HepG2 (cell line): ENCODE measurements at regions not wholly inside any gene's neighbourhood (a gene's known extent, or its start where the extent isn't known, plus 50 kb on each side); places are given as distances from the start of the nearest gene placed in this dataset.

ENCODE experiments used
- AGO1 ChIP-seq: fragments of 200-400 bp; formaldehyde crosslinking; IDR thresholded peaks from 2 replicates; pipeline ENCODE4 v1.6.1; 2017; ENCODE audit warnings: mild to moderate bottlenecking, low read depth, low read length, moderate library complexity; ENCODE audit not compliant: poor library complexity, severe bottlenecking
- ARID2 ChIP-seq: sonication (generic); formaldehyde crosslinking; IDR thresholded peaks from 2 replicates; pipeline ENCODE4 v1.8.1; 2022; ENCODE audit warnings: mild to moderate bottlenecking, missing genetic modification reagents, borderline replicate concordance
- ARNT ChIP-seq: fragments of 450-650 bp; IDR thresholded peaks from 2 replicates; pipeline ENCODE4 v1.6.1; 2017
- ELF4 ChIP-seq: sonication (generic); formaldehyde crosslinking; IDR thresholded peaks from 2 replicates; pipeline ENCODE4 v1.5.0; 2020; ENCODE audit warnings: missing genetic modification reagents, mild to moderate bottlenecking, moderate library complexity, borderline replicate concordance
- HNRNPLL ChIP-seq: fragments of 200-400 bp; formaldehyde crosslinking; IDR thresholded peaks from 2 replicates; pipeline ENCODE4 v1.6.1; 2017; ENCODE audit warnings: mild to moderate bottlenecking, low read depth, low read length; ENCODE audit not compliant: poor library complexity, severe bottlenecking
- RAD21 ChIP-seq: fragments of 450-650 bp; formaldehyde crosslinking; IDR thresholded peaks from 2 replicates; pipeline ENCODE4 v1.5.0; 2020; ENCODE audit warnings: mild to moderate bottlenecking
- SIN3B ChIP-seq: fragments of 150-350 bp; IDR thresholded peaks from 2 replicates; pipeline ENCODE4 v1.6.1; 2014; ENCODE audit warnings: low read length
- SRSF1 ChIP-seq: fragments of 200-400 bp; formaldehyde crosslinking; optimal IDR thresholded peaks from 2 replicates; pipeline ENCODE3; 2017; ENCODE audit warnings: mild to moderate bottlenecking, low read depth, low read length, moderate library complexity
- TCF7 ChIP-seq: sonication (generic); IDR thresholded peaks from 2 replicates; pipeline ENCODE4 v1.6.1; 2016; ENCODE audit warnings: antibody characterized with exemption, low read depth
- ZFX ChIP-seq: sonication (generic); formaldehyde crosslinking; IDR thresholded peaks from 2 replicates; pipeline ENCODE4 v1.4.0; 2020; ENCODE audit warnings: mild to moderate bottlenecking, low read depth, missing genetic modification reagents, moderate library complexity
- ZNF180 ChIP-seq: sonication (generic); formaldehyde crosslinking; IDR thresholded peaks from 2 replicates; pipeline ENCODE4 v1.4.0; 2020; ENCODE audit warnings: low read depth, missing genetic modification reagents, borderline replicate concordance
- ZNF343 ChIP-seq: sonication (generic); formaldehyde crosslinking; IDR thresholded peaks from 2 replicates; pipeline ENCODE4 v1.4.0; 2020; ENCODE audit warnings: mild to moderate bottlenecking, missing genetic modification reagents
- ZNF569 ChIP-seq: sonication (generic); formaldehyde crosslinking; IDR thresholded peaks from 2 replicates; pipeline ENCODE4 v1.5.0; 2020; ENCODE audit warnings: mild to moderate bottlenecking, missing genetic modification reagents, moderate library complexity, borderline replicate concordance
- ZNF850 ChIP-seq: sonication (generic); formaldehyde crosslinking; conservative IDR thresholded peaks from 2 replicates; pipeline ENCODE4 v1.9.0; 2021; ENCODE audit warnings: mild to moderate bottlenecking, missing genetic modification reagents
- ZZZ3 ChIP-seq: sonication (generic); formaldehyde crosslinking; IDR thresholded peaks from 2 replicates; pipeline ENCODE4 v1.4.0; 2020; ENCODE audit warnings: missing genetic modification reagents, mild to moderate bottlenecking, borderline replicate concordance
- TF ChIP-seq, protein P1 (sequence below): sonication (generic); formaldehyde crosslinking; IDR thresholded peaks from 2 replicates; pipeline ENCODE4 v1.4.0; 2020; ENCODE audit warnings: missing genetic modification reagents
- TF ChIP-seq, protein P2 (sequence below): IDR thresholded peaks from 2 replicates; pipeline ENCODE4 v1.6.1; 2016; ENCODE audit warnings: control low read depth
- TF ChIP-seq, protein P3 (sequence below): sonication (generic); formaldehyde crosslinking; IDR thresholded peaks from 2 replicates; pipeline ENCODE4 v1.5.1; 2020; ENCODE audit warnings: missing genetic modification reagents, mild to moderate bottlenecking, borderline replicate concordance
- TF ChIP-seq, protein P4 (sequence below): sonication (generic); formaldehyde crosslinking; IDR thresholded peaks from 2 replicates; pipeline ENCODE4 v1.5.0; 2020; ENCODE audit warnings: missing genetic modification reagents, mild to moderate bottlenecking, borderline replicate concordance

DNA sequence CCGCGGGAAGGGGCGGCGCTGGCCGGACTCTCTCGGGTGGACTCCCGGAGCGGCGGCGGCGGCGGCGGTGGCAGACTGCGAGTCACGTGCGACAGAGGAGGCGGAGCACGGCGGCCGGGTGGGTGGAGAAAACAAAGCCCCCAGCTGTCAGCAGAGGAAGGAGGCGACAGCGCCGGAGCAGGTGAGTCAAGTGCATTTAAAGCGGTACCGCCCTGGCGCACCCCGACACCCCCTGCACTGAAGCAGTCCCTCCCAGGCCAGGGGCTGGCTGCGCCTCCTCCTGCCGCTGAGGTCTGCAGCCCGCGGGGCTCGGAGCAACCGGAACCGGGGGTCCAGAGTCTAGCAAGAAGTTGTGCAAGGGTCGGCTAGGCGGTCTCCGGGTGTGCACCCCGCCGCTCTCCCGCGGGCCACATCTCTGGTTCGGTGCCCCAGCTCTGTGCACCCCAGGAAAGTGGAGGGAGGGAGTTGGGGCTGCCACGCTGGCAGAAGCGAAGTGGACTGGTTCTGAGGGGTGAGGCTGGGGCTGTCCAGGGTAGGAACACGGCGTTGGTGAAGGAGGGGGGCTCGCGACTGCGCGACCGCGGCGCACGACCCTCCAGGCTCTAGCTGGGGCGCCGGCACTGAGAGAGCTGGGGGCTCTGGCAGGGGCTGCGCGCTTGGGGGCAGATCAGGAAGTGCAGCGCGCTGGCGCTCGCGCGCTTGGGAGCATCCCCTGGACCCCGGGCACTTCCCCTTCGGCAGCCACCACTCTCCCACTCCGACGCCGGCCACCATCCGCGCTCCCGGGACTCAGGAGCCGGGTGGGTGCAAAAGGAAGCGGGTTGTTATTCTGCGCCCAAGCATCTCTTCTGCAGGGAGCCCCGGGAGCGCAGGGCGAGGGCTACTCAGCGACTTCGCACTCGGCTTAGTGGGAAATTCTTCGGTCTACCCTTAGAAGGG is 64.0 kb upstream of the MAPRE2 start (continued):
- 0 out of 2 replicates have a peak, but pooled peaks have one; percentile 42 for TF ChIP-seq ZNF569 (CRISPR knock-in tag)
- TF ChIP-seq SRSF1 = no peak
- no peak for TF ChIP-seq ZNF180
- TF ChIP-seq RAD21 (CRISPR knock-in tag) = no peak
- TF ChIP-seq, protein P1, sequence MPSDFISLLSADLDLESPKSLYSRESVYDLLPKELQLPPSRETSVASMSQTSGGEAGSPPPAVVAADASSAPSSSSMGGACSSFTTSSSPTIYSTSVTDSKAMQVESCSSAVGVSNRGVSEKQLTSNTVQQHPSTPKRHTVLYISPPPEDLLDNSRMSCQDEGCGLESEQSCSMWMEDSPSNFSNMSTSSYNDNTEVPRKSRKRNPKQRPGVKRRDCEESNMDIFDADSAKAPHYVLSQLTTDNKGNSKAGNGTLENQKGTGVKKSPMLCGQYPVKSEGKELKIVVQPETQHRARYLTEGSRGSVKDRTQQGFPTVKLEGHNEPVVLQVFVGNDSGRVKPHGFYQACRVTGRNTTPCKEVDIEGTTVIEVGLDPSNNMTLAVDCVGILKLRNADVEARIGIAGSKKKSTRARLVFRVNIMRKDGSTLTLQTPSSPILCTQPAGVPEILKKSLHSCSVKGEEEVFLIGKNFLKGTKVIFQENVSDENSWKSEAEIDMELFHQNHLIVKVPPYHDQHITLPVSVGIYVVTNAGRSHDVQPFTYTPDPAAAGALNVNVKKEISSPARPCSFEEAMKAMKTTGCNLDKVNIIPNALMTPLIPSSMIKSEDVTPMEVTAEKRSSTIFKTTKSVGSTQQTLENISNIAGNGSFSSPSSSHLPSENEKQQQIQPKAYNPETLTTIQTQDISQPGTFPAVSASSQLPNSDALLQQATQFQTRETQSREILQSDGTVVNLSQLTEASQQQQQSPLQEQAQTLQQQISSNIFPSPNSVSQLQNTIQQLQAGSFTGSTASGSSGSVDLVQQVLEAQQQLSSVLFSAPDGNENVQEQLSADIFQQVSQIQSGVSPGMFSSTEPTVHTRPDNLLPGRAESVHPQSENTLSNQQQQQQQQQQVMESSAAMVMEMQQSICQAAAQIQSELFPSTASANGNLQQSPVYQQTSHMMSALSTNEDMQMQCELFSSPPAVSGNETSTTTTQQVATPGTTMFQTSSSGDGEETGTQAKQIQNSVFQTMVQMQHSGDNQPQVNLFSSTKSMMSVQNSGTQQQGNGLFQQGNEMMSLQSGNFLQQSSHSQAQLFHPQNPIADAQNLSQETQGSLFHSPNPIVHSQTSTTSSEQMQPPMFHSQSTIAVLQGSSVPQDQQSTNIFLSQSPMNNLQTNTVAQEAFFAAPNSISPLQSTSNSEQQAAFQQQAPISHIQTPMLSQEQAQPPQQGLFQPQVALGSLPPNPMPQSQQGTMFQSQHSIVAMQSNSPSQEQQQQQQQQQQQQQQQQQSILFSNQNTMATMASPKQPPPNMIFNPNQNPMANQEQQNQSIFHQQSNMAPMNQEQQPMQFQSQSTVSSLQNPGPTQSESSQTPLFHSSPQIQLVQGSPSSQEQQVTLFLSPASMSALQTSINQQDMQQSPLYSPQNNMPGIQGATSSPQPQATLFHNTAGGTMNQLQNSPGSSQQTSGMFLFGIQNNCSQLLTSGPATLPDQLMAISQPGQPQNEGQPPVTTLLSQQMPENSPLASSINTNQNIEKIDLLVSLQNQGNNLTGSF (CRISPR knock-in tag) = no peak
- TF ChIP-seq ZNF850 (CRISPR knock-in tag) = peak; percentile 97; the same call in 1 of the 2 replicates
- TF ChIP-seq, protein P2, sequence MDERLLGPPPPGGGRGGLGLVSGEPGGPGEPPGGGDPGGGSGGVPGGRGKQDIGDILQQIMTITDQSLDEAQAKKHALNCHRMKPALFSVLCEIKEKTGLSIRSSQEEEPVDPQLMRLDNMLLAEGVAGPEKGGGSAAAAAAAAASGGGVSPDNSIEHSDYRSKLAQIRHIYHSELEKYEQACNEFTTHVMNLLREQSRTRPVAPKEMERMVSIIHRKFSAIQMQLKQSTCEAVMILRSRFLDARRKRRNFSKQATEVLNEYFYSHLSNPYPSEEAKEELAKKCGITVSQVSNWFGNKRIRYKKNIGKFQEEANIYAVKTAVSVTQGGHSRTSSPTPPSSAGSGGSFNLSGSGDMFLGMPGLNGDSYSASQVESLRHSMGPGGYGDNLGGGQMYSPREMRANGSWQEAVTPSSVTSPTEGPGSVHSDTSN (CRISPR knock-in tag) = no peak
- TF ChIP-seq ZZZ3 (CRISPR knock-in tag) = no peak
- TF ChIP-seq TCF7 = no peak
- no peak for TF ChIP-seq ARNT
- TF ChIP-seq, protein P3, sequence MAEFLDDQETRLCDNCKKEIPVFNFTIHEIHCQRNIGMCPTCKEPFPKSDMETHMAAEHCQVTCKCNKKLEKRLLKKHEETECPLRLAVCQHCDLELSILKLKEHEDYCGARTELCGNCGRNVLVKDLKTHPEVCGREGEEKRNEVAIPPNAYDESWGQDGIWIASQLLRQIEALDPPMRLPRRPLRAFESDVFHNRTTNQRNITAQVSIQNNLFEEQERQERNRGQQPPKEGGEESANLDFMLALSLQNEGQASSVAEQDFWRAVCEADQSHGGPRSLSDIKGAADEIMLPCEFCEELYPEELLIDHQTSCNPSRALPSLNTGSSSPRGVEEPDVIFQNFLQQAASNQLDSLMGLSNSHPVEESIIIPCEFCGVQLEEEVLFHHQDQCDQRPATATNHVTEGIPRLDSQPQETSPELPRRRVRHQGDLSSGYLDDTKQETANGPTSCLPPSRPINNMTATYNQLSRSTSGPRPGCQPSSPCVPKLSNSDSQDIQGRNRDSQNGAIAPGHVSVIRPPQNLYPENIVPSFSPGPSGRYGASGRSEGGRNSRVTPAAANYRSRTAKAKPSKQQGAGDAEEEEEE = no peak; the same call in 1 of the 2 replicates
- TF ChIP-seq ARID2 (CRISPR knock-in tag) = no peak
- TF ChIP-seq ELF4 (CRISPR knock-in tag) = no peak
- TF ChIP-seq ZFX (CRISPR knock-in tag) = no peak
- TF ChIP-seq AGO1 = no peak
- no peak for TF ChIP-seq ZNF343 (CRISPR knock-in tag)
- TF ChIP-seq, protein P4, sequence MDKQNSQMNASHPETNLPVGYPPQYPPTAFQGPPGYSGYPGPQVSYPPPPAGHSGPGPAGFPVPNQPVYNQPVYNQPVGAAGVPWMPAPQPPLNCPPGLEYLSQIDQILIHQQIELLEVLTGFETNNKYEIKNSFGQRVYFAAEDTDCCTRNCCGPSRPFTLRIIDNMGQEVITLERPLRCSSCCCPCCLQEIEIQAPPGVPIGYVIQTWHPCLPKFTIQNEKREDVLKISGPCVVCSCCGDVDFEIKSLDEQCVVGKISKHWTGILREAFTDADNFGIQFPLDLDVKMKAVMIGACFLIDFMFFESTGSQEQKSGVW (CRISPR knock-in tag) = no peak
- TF ChIP-seq SIN3B = no peak
- TF ChIP-seq HNRNPLL = peak; percentile 23
